HepG2 (cell line): ENCODE measurements at regions not wholly inside any gene's neighbourhood (a gene's known extent, or its start where the extent isn't known, plus 50 kb on each side); places are given as distances from the start of the nearest gene placed in this dataset.

ENCODE experiments used
- ETV5 ChIP-seq: IDR thresholded peaks from 2 replicates; pipeline ENCODE4 v1.6.1; 2018; ENCODE audit warnings: missing biosample characterization, missing genetic modification reagents, inconsistent platforms, borderline replicate concordance
- FLYWCH1 ChIP-seq: sonication (generic); formaldehyde crosslinking; IDR thresholded peaks from 2 replicates; pipeline ENCODE4 v1.8.1; 2023; ENCODE audit warnings: mild to moderate bottlenecking, missing genetic modification reagents
- ISL2 ChIP-seq: sonication (generic); formaldehyde crosslinking; IDR thresholded peaks from 2 replicates; pipeline ENCODE4 v1.5.0; 2020; ENCODE audit warnings: missing genetic modification reagents
- MXI1 ChIP-seq: IDR thresholded peaks from 3 replicates; pipeline ENCODE4 v1.6.1; 2012; ENCODE audit warnings: low read depth, low read length, inconsistent platforms, borderline replicate concordance
- SAFB2 ChIP-seq: sonication (generic); formaldehyde crosslinking; IDR thresholded peaks from 2 replicates; pipeline ENCODE4 v1.5.1; 2020; ENCODE audit warnings: missing genetic modification reagents, low read depth, mild to moderate bottlenecking, borderline replicate concordance
- ZNF44 ChIP-seq: sonication (generic); formaldehyde crosslinking; IDR thresholded peaks from 2 replicates; pipeline ENCODE4 v1.5.1; 2020; ENCODE audit warnings: mild to moderate bottlenecking, missing genetic modification reagents
- ZNF562 ChIP-seq: sonication (generic); formaldehyde crosslinking; IDR thresholded peaks from 2 replicates; pipeline ENCODE4 v1.8.0; 2022; ENCODE audit warnings: missing genetic modification reagents, borderline replicate concordance
- ZNF691 ChIP-seq: sonication (generic); formaldehyde crosslinking; IDR thresholded peaks from 2 replicates; pipeline ENCODE4 v1.4.0; 2020; ENCODE audit warnings: missing genetic modification reagents, low read depth, mild to moderate bottlenecking, borderline replicate concordance
- TF ChIP-seq, protein P1 (sequence below), 2 experiments: IDR thresholded peaks; 2 replicates each; pipeline ENCODE4 v1.6.1; 2011 to 2012; ENCODE audit warnings: low read length in 2 of 2, borderline replicate concordance in 1 of 2, low read depth in 1 of 2, mild to moderate bottlenecking in 1 of 2, moderate library complexity in 1 of 2
- TF ChIP-seq, protein P2 (sequence below): sonication (generic); formaldehyde crosslinking; IDR thresholded peaks from 2 replicates; pipeline ENCODE4 v1.4.0; 2020; ENCODE audit warnings: missing genetic modification reagents
- TF ChIP-seq, protein P3 (sequence below), 2 experiments: fragments of 450-650 bp in 1 of 2; sonication (generic) in 1 of 2; formaldehyde crosslinking in 1 of 2; IDR thresholded peaks; 2 replicates each; pipeline versions ENCODE4 v1.6.1 to v1.8.0; 2016 to 2022; ENCODE audit warnings: antibody characterized with exemption in 1 of 2, mild to moderate bottlenecking in 1 of 2, missing genetic modification reagents in 1 of 2

- TF ChIP-seq, protein P1, sequence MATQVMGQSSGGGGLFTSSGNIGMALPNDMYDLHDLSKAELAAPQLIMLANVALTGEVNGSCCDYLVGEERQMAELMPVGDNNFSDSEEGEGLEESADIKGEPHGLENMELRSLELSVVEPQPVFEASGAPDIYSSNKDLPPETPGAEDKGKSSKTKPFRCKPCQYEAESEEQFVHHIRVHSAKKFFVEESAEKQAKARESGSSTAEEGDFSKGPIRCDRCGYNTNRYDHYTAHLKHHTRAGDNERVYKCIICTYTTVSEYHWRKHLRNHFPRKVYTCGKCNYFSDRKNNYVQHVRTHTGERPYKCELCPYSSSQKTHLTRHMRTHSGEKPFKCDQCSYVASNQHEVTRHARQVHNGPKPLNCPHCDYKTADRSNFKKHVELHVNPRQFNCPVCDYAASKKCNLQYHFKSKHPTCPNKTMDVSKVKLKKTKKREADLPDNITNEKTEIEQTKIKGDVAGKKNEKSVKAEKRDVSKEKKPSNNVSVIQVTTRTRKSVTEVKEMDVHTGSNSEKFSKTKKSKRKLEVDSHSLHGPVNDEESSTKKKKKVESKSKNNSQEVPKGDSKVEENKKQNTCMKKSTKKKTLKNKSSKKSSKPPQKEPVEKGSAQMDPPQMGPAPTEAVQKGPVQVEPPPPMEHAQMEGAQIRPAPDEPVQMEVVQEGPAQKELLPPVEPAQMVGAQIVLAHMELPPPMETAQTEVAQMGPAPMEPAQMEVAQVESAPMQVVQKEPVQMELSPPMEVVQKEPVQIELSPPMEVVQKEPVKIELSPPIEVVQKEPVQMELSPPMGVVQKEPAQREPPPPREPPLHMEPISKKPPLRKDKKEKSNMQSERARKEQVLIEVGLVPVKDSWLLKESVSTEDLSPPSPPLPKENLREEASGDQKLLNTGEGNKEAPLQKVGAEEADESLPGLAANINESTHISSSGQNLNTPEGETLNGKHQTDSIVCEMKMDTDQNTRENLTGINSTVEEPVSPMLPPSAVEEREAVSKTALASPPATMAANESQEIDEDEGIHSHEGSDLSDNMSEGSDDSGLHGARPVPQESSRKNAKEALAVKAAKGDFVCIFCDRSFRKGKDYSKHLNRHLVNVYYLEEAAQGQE (IDR thresholded peaks at IDR 0.05; ENCODE audit: borderline replicate concordance in 1 of 2, low read depth in 1 of 2, low read length in 2 of 2), result peak in 1 of 2 experiments; percentile 6; a peak in 1 of 4 replicates
- TF ChIP-seq, protein P2, sequence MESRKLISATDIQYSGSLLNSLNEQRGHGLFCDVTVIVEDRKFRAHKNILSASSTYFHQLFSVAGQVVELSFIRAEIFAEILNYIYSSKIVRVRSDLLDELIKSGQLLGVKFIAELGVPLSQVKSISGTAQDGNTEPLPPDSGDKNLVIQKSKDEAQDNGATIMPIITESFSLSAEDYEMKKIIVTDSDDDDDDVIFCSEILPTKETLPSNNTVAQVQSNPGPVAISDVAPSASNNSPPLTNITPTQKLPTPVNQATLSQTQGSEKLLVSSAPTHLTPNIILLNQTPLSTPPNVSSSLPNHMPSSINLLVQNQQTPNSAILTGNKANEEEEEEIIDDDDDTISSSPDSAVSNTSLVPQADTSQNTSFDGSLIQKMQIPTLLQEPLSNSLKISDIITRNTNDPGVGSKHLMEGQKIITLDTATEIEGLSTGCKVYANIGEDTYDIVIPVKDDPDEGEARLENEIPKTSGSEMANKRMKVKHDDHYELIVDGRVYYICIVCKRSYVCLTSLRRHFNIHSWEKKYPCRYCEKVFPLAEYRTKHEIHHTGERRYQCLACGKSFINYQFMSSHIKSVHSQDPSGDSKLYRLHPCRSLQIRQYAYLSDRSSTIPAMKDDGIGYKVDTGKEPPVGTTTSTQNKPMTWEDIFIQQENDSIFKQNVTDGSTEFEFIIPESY (CRISPR knock-in tag), result 0 out of 2 replicates have a peak, but pooled peaks have one; percentile 39
- TF ChIP-seq SAFB2 (CRISPR knock-in tag), result 0 out of 2 replicates have a peak, but pooled peaks have one; percentile 35
- TF ChIP-seq FLYWCH1 (CRISPR knock-in tag), result no peak
- peak; percentile 19; the same call in 1 of the 2 replicates for TF ChIP-seq ETV5 (CRISPR knock-in tag)
- TF ChIP-seq ISL2 (CRISPR knock-in tag), result 0 out of 2 replicates have a peak, but pooled peaks have one; percentile 8
- peak; percentile 47; the same call in 1 of the 3 replicates for TF ChIP-seq MXI1
- no peak for TF ChIP-seq ZNF562
- TF ChIP-seq ZNF44 (CRISPR knock-in tag), result no peak
- TF ChIP-seq, protein P3, sequence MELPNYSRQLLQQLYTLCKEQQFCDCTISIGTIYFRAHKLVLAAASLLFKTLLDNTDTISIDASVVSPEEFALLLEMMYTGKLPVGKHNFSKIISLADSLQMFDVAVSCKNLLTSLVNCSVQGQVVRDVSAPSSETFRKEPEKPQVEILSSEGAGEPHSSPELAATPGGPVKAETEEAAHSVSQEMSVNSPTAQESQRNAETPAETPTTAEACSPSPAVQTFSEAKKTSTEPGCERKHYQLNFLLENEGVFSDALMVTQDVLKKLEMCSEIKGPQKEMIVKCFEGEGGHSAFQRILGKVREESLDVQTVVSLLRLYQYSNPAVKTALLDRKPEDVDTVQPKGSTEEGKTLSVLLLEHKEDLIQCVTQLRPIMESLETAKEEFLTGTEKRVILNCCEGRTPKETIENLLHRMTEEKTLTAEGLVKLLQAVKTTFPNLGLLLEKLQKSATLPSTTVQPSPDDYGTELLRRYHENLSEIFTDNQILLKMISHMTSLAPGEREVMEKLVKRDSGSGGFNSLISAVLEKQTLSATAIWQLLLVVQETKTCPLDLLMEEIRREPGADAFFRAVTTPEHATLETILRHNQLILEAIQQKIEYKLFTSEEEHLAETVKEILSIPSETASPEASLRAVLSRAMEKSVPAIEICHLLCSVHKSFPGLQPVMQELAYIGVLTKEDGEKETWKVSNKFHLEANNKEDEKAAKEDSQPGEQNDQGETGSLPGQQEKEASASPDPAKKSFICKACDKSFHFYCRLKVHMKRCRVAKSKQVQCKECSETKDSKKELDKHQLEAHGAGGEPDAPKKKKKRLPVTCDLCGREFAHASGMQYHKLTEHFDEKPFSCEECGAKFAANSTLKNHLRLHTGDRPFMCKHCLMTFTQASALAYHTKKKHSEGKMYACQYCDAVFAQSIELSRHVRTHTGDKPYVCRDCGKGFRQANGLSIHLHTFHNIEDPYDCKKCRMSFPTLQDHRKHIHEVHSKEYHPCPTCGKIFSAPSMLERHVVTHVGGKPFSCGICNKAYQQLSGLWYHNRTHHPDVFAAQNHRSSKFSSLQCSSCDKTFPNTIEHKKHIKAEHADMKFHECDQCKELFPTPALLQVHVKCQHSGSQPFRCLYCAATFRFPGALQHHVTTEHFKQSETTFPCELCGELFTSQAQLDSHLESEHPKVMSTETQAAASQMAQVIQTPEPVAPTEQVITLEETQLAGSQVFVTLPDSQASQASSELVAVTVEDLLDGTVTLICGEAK (IDR thresholded peaks at IDR 0.05), result no peak
- TF ChIP-seq, protein P3 (CRISPR knock-in tag; IDR thresholded peaks at IDR 0.05), result 0 out of 2 replicates have a peak, but pooled peaks have one; percentile 14
- TF ChIP-seq ZNF691 (CRISPR knock-in tag), result no peak
Measured at GRCh38 chr14:89701211-89702043, 253.1 kb downstream of the EFCAB11 start (continued).
